Fibroblast of lung (primary cell): ENCODE measurements at regions not wholly inside any gene's neighbourhood (a gene's known extent, or its start where the extent isn't known, plus 50 kb on each side); places are given as distances from the start of the nearest gene placed in this dataset.

Experiments
- DNase-seq, 2 donors: peaks; one replicate each; pipeline versions ENCODE4 v3.0.0 to v3.0.0-alpha.2; 2010; ENCODE audit warnings: low read depth in 2 of 2
- H2AFZ ChIP-seq: 2 replicates; pipeline ENCODE4 v1.5.1; 2012; ENCODE audit warnings: low read length, control low read depth, inconsistent platforms
- H3K27ac ChIP-seq: 2 replicates; pipeline ENCODE4 v1.5.1; 2011; ENCODE audit warnings: low read length, control low read depth; ENCODE audit not compliant: insufficient read depth
- H3K27me3 ChIP-seq: 2 replicates; pipeline ENCODE4 v1.5.1; 2011; ENCODE audit warnings: mild to moderate bottlenecking, low read length; ENCODE audit not compliant: control insufficient read depth, insufficient read depth
- H3K36me3 ChIP-seq: 2 replicates; pipeline ENCODE4 v1.5.1; 2011; ENCODE audit warnings: low read length; ENCODE audit not compliant: control insufficient read depth, insufficient read depth
- H3K4me1 ChIP-seq: 2 replicates; pipeline ENCODE4 v1.5.1; 2011; ENCODE audit warnings: low read length; ENCODE audit not compliant: control insufficient read depth, insufficient read depth; ENCODE audit errors: extremely low read depth
- H3K4me2 ChIP-seq: 2 replicates; pipeline ENCODE4 v1.5.1; 2011; ENCODE audit warnings: low read length, control low read depth; ENCODE audit not compliant: insufficient read depth; ENCODE audit errors: extremely low read depth
- H3K4me3 ChIP-seq, 4 experiments: fragments of 200-600 bp in 1 of 4; sonication (generic) in 1 of 4; replicated peaks in 1 of 4; 2 replicates each; pipeline ENCODE4 v1.5.1; 2011 to 2016; ENCODE audit warnings: low read length in 4 of 4, low read depth in 3 of 4, mild to moderate bottlenecking in 3 of 4, control low read depth in 2 of 4, inconsistent platforms in 1 of 4, mixed read lengths in 1 of 4; ENCODE audit not compliant: insufficient read depth in 1 of 4; ENCODE audit errors: control extremely low read depth in 1 of 4
- H3K79me2 ChIP-seq: 2 replicates; pipeline ENCODE4 v1.5.1; 2012; ENCODE audit warnings: mild to moderate bottlenecking, low read length, inconsistent platforms; ENCODE audit not compliant: control insufficient read depth, insufficient read depth
- H3K9ac ChIP-seq: 2 replicates; pipeline ENCODE4 v1.5.1; 2011; ENCODE audit warnings: mild to moderate bottlenecking, low read length, control low read depth; ENCODE audit not compliant: insufficient read depth
- H3K9me3 ChIP-seq: 2 replicates; pipeline ENCODE4 v1.5.1; 2012; ENCODE audit warnings: low read depth, low read length; ENCODE audit not compliant: control insufficient read depth, insufficient read depth
- H4K20me1 ChIP-seq: 2 replicates; pipeline ENCODE4 v1.5.1; 2011; ENCODE audit warnings: low read length; ENCODE audit not compliant: control insufficient read depth, insufficient read depth; ENCODE audit errors: extremely low read depth
- EZH2 ChIP-seq: IDR thresholded peaks from 2 replicates; pipeline ENCODE4 v1.5.1; 2012; ENCODE audit warnings: low read length, control low read depth, mild to moderate bottlenecking; ENCODE audit errors: missing control alignments
- TF ChIP-seq, protein P1 (sequence below), 2 donors: IDR thresholded peaks in 1 of 2; conservative IDR thresholded peaks in 1 of 2; 1 replicate in 1 of 2; 2 replicates in 1 of 2; pipeline ENCODE4 v1.5.1; 2011 to 2012; ENCODE audit warnings: low read length in 2 of 2, control low read depth in 1 of 2, inconsistent platforms in 1 of 2, low read depth in 1 of 2, mild to moderate bottlenecking in 1 of 2

GRCh38 chr4:178599521-178599920 is 1157.3 kb upstream of the AGA start:
- H3K4me3 ChIP-seq = no peak overlapping the region
- peak in 1 of 2 donors; percentile 9 for DNase-seq
- no peaks in the 10 kb centered on the region for H3K79me2 ChIP-seq
- no peaks in the 10 kb centered on the region for H3K27me3 ChIP-seq
- no peaks in the 10 kb centered on the region for H3K4me1 ChIP-seq
- no peaks in the 10 kb centered on the region for H3K36me3 ChIP-seq
- no peak for TF ChIP-seq EZH2
- TF ChIP-seq, protein P1, sequence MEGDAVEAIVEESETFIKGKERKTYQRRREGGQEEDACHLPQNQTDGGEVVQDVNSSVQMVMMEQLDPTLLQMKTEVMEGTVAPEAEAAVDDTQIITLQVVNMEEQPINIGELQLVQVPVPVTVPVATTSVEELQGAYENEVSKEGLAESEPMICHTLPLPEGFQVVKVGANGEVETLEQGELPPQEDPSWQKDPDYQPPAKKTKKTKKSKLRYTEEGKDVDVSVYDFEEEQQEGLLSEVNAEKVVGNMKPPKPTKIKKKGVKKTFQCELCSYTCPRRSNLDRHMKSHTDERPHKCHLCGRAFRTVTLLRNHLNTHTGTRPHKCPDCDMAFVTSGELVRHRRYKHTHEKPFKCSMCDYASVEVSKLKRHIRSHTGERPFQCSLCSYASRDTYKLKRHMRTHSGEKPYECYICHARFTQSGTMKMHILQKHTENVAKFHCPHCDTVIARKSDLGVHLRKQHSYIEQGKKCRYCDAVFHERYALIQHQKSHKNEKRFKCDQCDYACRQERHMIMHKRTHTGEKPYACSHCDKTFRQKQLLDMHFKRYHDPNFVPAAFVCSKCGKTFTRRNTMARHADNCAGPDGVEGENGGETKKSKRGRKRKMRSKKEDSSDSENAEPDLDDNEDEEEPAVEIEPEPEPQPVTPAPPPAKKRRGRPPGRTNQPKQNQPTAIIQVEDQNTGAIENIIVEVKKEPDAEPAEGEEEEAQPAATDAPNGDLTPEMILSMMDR (conservative IDR thresholded peaks at IDR 0.05 in 1 of 2, IDR thresholded peaks at IDR 0.05 in 1 of 2; ENCODE audit: low read depth in 1 of 2, low read length in 2 of 2) = peak in 1 of 2 donors; percentile 8
- no peak overlapping the region for H3K9ac ChIP-seq
- no peaks in the 10 kb centered on the region for H3K9me3 ChIP-seq
- H4K20me1 ChIP-seq = no peaks in the 10 kb centered on the region
- no peak overlapping the region for H3K4me2 ChIP-seq
- H2AFZ ChIP-seq = no peak overlapping the region
- no peak overlapping the region for H3K27ac ChIP-seq

- Histone ChIP-seq H3K4me1 (no peaks in the 10 kb centered on the region), H3K4me2 (no peak overlapping the region), H3K27me3 (no peaks in the 10 kb centered on the region), H4K20me1 (no peaks in the 10 kb centered on the region), H3K4me3 (no peak overlapping the region), H3K27ac (no peak overlapping the region), H3K79me2 (no peaks in the 10 kb centered on the region), H3K36me3 (no peaks in the 10 kb centered on the region), H3K9ac (no peak overlapping the region), H3K9me3 (no peaks in the 10 kb centered on the region), H2AFZ (no peak overlapping the region)
- TF ChIP-seq EZH2 = no peak
- TF ChIP-seq, protein P1 (conservative IDR thresholded peaks at IDR 0.05 in 1 of 2, IDR thresholded peaks at IDR 0.05 in 1 of 2; ENCODE audit: low read depth in 1 of 2, low read length in 2 of 2) = no peak
- DNase-seq = peak in 1 of 2 donors; percentile 47
These were observed 1160.6 kb upstream of the AGA start for GRCh38 chr4:178602833-178603232.

- Histone ChIP-seq H3K4me3 (no peak overlapping the region), H3K9ac (no peak overlapping the region), H3K9me3 (no peaks in the 10 kb centered on the region), H4K20me1 (no peaks in the 10 kb centered on the region), H3K79me2 (no peaks in the 10 kb centered on the region), H3K4me2 (no peak overlapping the region), H3K4me1 (no peaks in the 10 kb centered on the region), H2AFZ (no peak overlapping the region), H3K27ac (no peak overlapping the region), H3K27me3 (no peaks in the 10 kb centered on the region), H3K36me3 (no peaks in the 10 kb centered on the region)
- TF ChIP-seq, protein P1 (conservative IDR thresholded peaks at IDR 0.05 in 1 of 2, IDR thresholded peaks at IDR 0.05 in 1 of 2; ENCODE audit: low read depth in 1 of 2, low read length in 2 of 2) = no peak
- TF ChIP-seq EZH2 = no peak
- no peak for DNase-seq
These were observed 1168.8 kb upstream of the AGA start for GRCh38 chr4:178611062-178611461.
